VCaP (cell line): ENCODE measurements at regions not wholly inside any gene's neighbourhood (a gene's known extent, or its start where the extent isn't known, plus 50 kb on each side); places are given as distances from the start of the nearest gene placed in this dataset.

ENCODE experiments used
- H3K27ac ChIP-seq: fragments of 450-650 bp; 2 replicates; pipeline ENCODE4 v1.5.1; 2017
- CTCF ChIP-seq: fragments of 450-650 bp; conservative IDR thresholded peaks from 2 replicates; pipeline ENCODE4 v1.5.1; 2017; ENCODE audit warnings: mild to moderate bottlenecking, moderate library complexity

- no peak for TF ChIP-seq CTCF
- H3K27ac ChIP-seq = no peak overlapping the region
Measured at GRCh38 chr1:58857680-58858673, 74.1 kb upstream of the JUN start.

DNA sequence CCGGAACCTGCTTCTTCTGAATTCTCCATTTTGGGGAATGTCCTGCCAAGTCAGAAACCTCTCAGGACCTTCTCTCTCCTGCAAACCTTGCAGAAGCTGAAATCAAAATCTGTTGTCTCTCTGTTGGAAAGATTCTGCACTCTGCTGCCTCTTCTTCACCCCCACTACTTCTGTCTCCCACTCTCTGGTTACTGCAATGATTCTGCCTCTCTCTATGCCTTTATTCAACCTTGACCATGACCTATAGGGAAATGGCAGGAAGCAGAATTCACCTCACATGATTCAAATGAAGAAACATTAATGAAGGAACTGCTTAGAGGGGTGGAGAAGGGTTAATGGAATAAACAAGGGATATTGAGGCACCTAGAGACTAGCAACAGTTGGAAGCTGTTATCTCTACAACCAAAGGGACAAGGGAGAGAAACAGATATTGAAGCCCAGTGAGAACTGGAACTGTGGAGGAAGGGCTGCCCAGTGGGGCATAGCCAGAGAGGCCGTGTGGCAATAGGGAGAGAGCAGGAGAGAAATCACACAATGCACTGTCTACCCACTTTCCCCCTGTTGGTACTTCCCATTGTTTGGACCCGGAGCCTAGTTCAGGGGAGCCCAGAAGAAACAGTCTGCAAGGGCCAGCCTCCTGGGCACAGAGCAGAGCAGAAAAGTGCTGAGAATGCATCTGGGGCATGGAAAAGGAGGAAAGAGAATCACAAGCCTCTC is 76.1 kb upstream of the JUN start:
- no peak overlapping the region for H3K27ac ChIP-seq
- no peak for TF ChIP-seq CTCF

- no peak for TF ChIP-seq CTCF
Measured at GRCh38 chr1:58861076-58861475, 77.2 kb upstream of the JUN start.

GRCh38 chr1:58861506-58861905 is 77.7 kb upstream of the JUN start:
- TF ChIP-seq CTCF = no peak
- H3K27ac ChIP-seq = no peak overlapping the region

More at GRCh38 chr1:58861076-58861475, 77.2 kb upstream of the JUN start:
- no peak overlapping the region for H3K27ac ChIP-seq

DNA sequence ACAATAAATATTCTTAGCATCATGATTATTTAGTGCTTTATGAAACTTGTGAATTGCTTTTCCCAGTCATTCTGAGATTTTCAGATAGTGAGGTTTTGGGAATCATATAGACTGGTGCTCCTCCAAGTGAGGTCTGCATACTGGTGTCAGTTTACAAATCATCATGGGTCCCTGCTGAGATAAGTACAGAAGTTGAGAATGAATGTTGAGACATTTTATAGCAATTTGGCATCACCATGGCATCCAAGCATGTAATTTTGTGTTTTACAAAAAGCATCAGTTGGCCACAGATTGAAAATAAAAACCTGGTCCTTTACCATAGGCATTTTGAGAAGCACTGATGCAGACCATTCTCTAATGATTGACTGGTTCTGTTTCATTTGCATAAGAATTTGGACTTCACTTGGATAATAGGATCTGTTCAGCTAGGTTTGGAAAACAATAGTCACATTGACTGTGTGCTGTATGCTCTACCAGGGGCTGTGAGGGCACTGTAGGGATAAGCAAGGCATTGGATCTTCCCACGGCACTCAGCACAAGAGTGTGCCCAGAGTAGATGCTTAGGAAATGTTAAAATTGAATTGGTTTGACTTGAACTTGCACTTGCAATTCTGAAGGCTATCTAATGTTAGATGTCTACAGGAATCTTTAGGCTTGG is 79.0 kb upstream of the JUN start:
- no peak overlapping the region for H3K27ac ChIP-seq
- no peak for TF ChIP-seq CTCF

DNA sequence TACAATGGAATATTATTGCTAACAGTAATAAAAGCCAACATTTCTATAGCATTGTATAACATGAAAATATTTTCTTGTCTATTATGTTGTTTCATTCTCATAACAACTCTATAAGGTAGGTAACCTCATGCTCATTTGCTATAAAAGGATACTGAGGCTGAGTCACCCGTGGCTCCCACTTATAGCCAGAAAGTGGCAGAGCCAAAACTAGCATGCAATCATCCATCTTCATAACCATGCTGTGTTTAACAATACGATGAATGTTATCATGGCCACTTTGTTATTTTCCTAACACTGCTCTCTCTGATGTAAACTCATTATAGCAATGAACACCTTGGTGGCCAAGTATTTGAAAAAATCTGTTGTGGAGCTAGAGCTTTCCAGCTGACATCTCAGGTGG is 80.8 kb upstream of the JUN start:
- H3K27ac ChIP-seq = no peak overlapping the region
- TF ChIP-seq CTCF = no peak

DNA sequence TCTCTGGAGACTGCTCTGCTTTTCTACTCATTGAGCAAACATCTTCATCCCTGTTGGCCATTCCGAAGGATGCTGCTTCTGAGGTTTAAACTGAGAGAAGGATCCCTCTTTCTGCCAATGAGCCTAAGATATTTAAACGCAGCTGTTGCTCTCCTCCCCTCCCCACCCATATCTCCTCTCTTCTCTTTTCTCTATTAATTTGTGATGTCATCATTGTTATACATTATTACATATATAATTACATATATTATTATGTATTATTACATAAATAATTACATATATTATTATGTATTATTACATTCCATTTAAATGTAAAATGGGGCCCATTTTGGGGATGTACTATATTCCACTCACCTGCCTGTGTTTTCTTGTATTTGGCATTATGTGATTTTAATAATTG is 82.7 kb upstream of the JUN start:
- no peak for TF ChIP-seq CTCF
- no peak overlapping the region for H3K27ac ChIP-seq
